ENCODE measurements at regions not wholly inside any gene's neighbourhood (a gene's known extent, or its start where the extent isn't known, plus 50 kb on each side); places are given as distances from the start of the nearest gene placed in this dataset.

DNA sequence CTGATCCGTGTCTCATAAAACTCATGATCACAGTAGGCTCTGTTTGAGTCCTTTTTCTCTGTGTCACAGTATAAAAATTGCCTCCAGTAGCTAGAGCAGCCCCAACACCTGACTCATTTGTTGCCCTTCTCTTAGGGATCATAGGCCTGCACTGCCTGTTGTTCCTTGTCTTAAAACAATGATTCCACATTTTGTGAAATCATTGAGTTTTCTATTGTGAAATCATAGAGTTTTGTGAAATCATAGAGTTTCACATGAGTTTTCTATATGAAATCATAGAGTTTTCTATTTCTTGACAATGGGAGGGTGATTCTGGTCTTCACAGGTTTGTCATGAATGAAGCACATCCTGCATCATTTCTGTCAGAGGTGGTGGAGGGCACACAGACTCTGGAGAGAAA is 239.9 kb downstream of the GASK1B start:
- Histone ChIP-seq H3K9me2 (replicated peaks; ENCODE audit: low read length) (no peaks in the 10 kb centered on the region), H3K79me2 (ENCODE audit: low read length) (no peaks in the 10 kb centered on the region), H3K4me3 (ENCODE audit: low read length) (no peak overlapping the region), H3K27ac (ENCODE audit: low read length) (no peak overlapping the region), H3K4me1 (ENCODE audit: insufficient read depth, low read length) (no peaks in the 10 kb centered on the region), H3K9ac (ENCODE audit: low read length) (no peak overlapping the region), H2AFZ (ENCODE audit: low read length) (no peak overlapping the region), H3K9me3 (ENCODE audit: low read length) (no peaks in the 10 kb centered on the region), H3K4me2 (ENCODE audit: low read length) (no peak overlapping the region), H4K20me1 (ENCODE audit: low read length) (no peaks in the 10 kb centered on the region), H3K36me3 (ENCODE audit: low read depth, low read length) (no peaks in the 10 kb centered on the region), H3F3A (ENCODE audit: low read length, unreplicated experiment) (no peaks in the 10 kb centered on the region), H3K27me3 (ENCODE audit: low read length) (no peaks in the 10 kb centered on the region)
- BruUV-seq (replicated peaks): no TSS peak
- TF ChIP-seq EZH2 (IDR thresholded peaks at IDR 0.05; ENCODE audit: low read length, unreplicated experiment): no peak
- TF ChIP-seq EZH2phosphoT487 (IDR thresholded peaks at IDR 0.05; ENCODE audit: borderline replicate concordance, low read length): no peak
- TF ChIP-seq, protein P1, sequence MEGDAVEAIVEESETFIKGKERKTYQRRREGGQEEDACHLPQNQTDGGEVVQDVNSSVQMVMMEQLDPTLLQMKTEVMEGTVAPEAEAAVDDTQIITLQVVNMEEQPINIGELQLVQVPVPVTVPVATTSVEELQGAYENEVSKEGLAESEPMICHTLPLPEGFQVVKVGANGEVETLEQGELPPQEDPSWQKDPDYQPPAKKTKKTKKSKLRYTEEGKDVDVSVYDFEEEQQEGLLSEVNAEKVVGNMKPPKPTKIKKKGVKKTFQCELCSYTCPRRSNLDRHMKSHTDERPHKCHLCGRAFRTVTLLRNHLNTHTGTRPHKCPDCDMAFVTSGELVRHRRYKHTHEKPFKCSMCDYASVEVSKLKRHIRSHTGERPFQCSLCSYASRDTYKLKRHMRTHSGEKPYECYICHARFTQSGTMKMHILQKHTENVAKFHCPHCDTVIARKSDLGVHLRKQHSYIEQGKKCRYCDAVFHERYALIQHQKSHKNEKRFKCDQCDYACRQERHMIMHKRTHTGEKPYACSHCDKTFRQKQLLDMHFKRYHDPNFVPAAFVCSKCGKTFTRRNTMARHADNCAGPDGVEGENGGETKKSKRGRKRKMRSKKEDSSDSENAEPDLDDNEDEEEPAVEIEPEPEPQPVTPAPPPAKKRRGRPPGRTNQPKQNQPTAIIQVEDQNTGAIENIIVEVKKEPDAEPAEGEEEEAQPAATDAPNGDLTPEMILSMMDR (conservative IDR thresholded peaks at IDR 0.05; ENCODE audit: low read depth, low read length): no peak
- DNase-seq (no peak), ATAC-seq (no peak)
- ChIA-PET CTCF (no interaction called here), POLR2A (ENCODE audit: unreplicated experiment) (no interaction called here)
- intact Hi-C loops (cut with micrococcal nuclease): no loop called here

DNA sequence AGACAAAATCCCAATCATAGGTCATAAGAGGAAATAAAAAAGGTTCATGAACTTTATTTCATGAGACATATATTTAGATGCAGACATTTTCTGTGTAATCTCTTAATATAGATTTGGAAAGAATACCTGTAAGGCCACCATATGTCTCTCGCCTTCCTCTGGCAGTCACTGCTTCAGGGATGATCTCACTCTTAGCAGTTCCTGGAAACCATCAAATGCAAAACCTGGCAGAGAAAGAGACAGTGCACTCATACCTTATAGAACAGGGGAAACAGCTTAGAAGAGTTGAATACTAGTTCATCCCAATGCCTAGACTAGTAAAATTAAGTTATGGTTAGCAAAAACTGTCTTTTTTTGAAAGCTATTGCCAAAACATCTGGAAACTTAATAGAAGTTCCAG is 243.3 kb downstream of the GASK1B start:
- ChIA-PET CTCF (no interaction called here), POLR2A (ENCODE audit: unreplicated experiment) (no interaction called here)
- no peak overlapping the region for H3K27ac ChIP-seq (ENCODE audit: low read length)
- no peaks in the 10 kb centered on the region for H3K9me2 ChIP-seq (replicated peaks; ENCODE audit: low read length)
- ATAC-seq: no peak
- no peak overlapping the region for H2AFZ ChIP-seq (ENCODE audit: low read length)
- no TSS peak for BruUV-seq (replicated peaks)
- H3K36me3 ChIP-seq (ENCODE audit: low read depth, low read length): no peaks in the 10 kb centered on the region
- no peak overlapping the region for H3K4me3 ChIP-seq (ENCODE audit: low read length)
- no peaks in the 10 kb centered on the region for H4K20me1 ChIP-seq (ENCODE audit: low read length)
- H3K4me1 ChIP-seq (ENCODE audit: insufficient read depth, low read length): no peaks in the 10 kb centered on the region
- no peaks in the 10 kb centered on the region for H3K9me3 ChIP-seq (ENCODE audit: low read length)
- H3K79me2 ChIP-seq (ENCODE audit: low read length): no peaks in the 10 kb centered on the region
- TF ChIP-seq, protein P1 (conservative IDR thresholded peaks at IDR 0.05; ENCODE audit: low read depth, low read length): no peak
- TF ChIP-seq EZH2phosphoT487 (IDR thresholded peaks at IDR 0.05; ENCODE audit: borderline replicate concordance, low read length) (no peak), EZH2 (IDR thresholded peaks at IDR 0.05; ENCODE audit: low read length, unreplicated experiment) (no peak)
- H3K27me3 ChIP-seq (ENCODE audit: low read length): no peaks in the 10 kb centered on the region
- H3F3A ChIP-seq (ENCODE audit: low read length, unreplicated experiment): no peaks in the 10 kb centered on the region
- intact Hi-C loops (cut with micrococcal nuclease): no loop called here
- H3K4me2 ChIP-seq (ENCODE audit: low read length): no peak overlapping the region
- H3K9ac ChIP-seq (ENCODE audit: low read length): no peak overlapping the region
- no peak for DNase-seq

DNA sequence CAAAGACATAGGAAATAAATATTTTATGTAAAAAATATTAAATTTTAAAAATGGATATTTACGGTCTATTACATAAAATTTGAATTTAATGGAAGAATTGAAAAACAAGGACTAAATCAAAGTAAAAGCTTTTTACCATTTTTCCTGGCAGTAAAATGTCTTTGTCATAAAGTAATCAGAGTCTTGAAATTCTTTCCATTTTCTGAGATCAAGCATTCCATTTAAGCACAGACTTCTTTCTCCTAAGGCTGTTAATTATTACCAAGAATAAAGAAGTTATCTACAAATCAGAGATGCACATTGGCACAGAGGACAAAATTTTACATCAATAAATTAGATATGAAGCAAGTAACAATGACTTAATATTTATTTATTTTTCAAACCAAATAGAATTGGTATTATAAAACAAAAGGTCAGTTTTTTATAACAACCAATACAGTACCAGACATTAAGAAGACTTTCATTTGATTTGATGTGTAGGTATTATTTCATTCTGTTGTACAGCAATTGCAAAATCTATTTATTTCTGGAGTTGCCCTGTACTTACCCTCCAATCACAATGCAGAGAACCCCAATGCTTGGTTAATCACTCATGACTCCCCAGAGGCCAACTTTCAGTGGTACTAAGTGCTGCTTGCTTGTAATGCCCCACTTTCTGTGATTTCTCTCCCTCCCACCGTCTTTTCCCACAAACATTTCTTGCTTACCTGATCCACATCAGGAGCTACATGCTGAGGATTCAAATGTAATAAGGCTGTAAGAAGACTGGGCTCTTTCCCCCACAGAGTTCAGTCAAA is 254.6 kb downstream of the GASK1B start:
- intact Hi-C loops (cut with micrococcal nuclease): no loop called here
- Histone ChIP-seq H3K79me2 (ENCODE audit: low read length) (no peaks in the 10 kb centered on the region), H3K36me3 (ENCODE audit: low read depth, low read length) (no peaks in the 10 kb centered on the region), H4K20me1 (ENCODE audit: low read length) (no peaks in the 10 kb centered on the region), H3K27ac (ENCODE audit: low read length) (no peak overlapping the region), H3K4me1 (ENCODE audit: insufficient read depth, low read length) (no peaks in the 10 kb centered on the region), H3K9me3 (ENCODE audit: low read length) (no peaks in the 10 kb centered on the region), H3K4me3 (ENCODE audit: low read length) (no peak overlapping the region), H3K4me2 (ENCODE audit: low read length) (no peak overlapping the region), H3K9me2 (replicated peaks; ENCODE audit: low read length) (no peaks in the 10 kb centered on the region), H3F3A (ENCODE audit: low read length, unreplicated experiment) (no peaks in the 10 kb centered on the region), H2AFZ (ENCODE audit: low read length) (no peak overlapping the region), H3K9ac (ENCODE audit: low read length) (no peak overlapping the region), H3K27me3 (ENCODE audit: low read length) (no peaks in the 10 kb centered on the region)
- TF ChIP-seq, protein P1 (conservative IDR thresholded peaks at IDR 0.05; ENCODE audit: low read depth, low read length): no peak
- TF ChIP-seq EZH2phosphoT487 (IDR thresholded peaks at IDR 0.05; ENCODE audit: borderline replicate concordance, low read length) (no peak), EZH2 (IDR thresholded peaks at IDR 0.05; ENCODE audit: low read length, unreplicated experiment) (no peak)
- ATAC-seq (no peak), DNase-seq (no peak)
- POLR2A ChIA-PET (ENCODE audit: unreplicated experiment): no interaction called here
- no TSS peak for BruUV-seq (replicated peaks)
- CTCF ChIA-PET: no interaction called here
